ENCODE measurements at regions not wholly inside any gene's neighbourhood (a gene's known extent, or its start where the extent isn't known, plus 50 kb on each side); places are given as distances from the start of the nearest gene placed in this dataset.

- no peak for DNase-seq (ENCODE audit: low spot score)
These were observed 100.8 kb upstream of the WASF3 start for GRCh38 chr13:26456650-26457049.

- DNase-seq (ENCODE audit: low spot score): no peak
These were observed 100.3 kb upstream of the WASF3 start for GRCh38 chr13:26457212-26457611.

- DNase-seq (ENCODE audit: low spot score): no peak
These were observed 99.2 kb upstream of the WASF3 start for GRCh38 chr13:26458196-26458749.

GRCh38 chr13:26459276-26460131 is 98.0 kb upstream of the WASF3 start:
- DNase-seq (ENCODE audit: low spot score): no peak

GRCh38 chr13:26460648-26461047 is 96.8 kb upstream of the WASF3 start:
- DNase-seq (ENCODE audit: low spot score): no peak

- no peak for DNase-seq (ENCODE audit: low spot score)
These were observed 94.2 kb upstream of the WASF3 start for GRCh38 chr13:26463296-26463695.

- no peak for DNase-seq (ENCODE audit: low spot score)
These were observed 93.6 kb upstream of the WASF3 start for GRCh38 chr13:26463848-26464247.

GRCh38 chr13:26465514-26465913 is 92.0 kb upstream of the WASF3 start:
- no peak for DNase-seq (ENCODE audit: low spot score)

GRCh38 chr13:26465954-26466353 is 91.5 kb upstream of the WASF3 start:
- DNase-seq (ENCODE audit: low spot score): no peak

- no peak for DNase-seq (ENCODE audit: low spot score)
These were observed 89.2 kb upstream of the WASF3 start for GRCh38 chr13:26468265-26468801.

GRCh38 chr13:26469602-26470001 is 87.9 kb upstream of the WASF3 start:
- no peak for DNase-seq (ENCODE audit: low spot score)

GRCh38 chr13:26471807-26472206 is 85.7 kb upstream of the WASF3 start:
- DNase-seq (ENCODE audit: low spot score): no peak

- DNase-seq (ENCODE audit: low spot score): no peak
These were observed 83.8 kb upstream of the WASF3 start for GRCh38 chr13:26473571-26474230.

- DNase-seq (ENCODE audit: low spot score): peak; percentile 18
These were observed 83.2 kb upstream of the WASF3 start for GRCh38 chr13:26474286-26474685.

- no peak for DNase-seq (ENCODE audit: low spot score)
These were observed 82.0 kb upstream of the WASF3 start for GRCh38 chr13:26475176-26476110.

- DNase-seq (ENCODE audit: low spot score): no peak
These were observed 81.2 kb upstream of the WASF3 start for GRCh38 chr13:26476111-26476781.

GRCh38 chr13:26476782-26477142 is 80.7 kb upstream of the WASF3 start:
- no peak for DNase-seq (ENCODE audit: low spot score)

GRCh38 chr13:26477681-26478080 is 79.8 kb upstream of the WASF3 start:
- DNase-seq (ENCODE audit: low spot score): no peak

- no peak for DNase-seq (ENCODE audit: low spot score)
These were observed 77.1 kb upstream of the WASF3 start for GRCh38 chr13:26480246-26480855.

- peak; percentile 74 for DNase-seq (ENCODE audit: low spot score)
These were observed 74.9 kb upstream of the WASF3 start for GRCh38 chr13:26482451-26483197.

All from D341Med (cell line).